ENCODE measurements at regions not wholly inside any gene's neighbourhood (a gene's known extent, or its start where the extent isn't known, plus 50 kb on each side); places are given as distances from the start of the nearest gene placed in this dataset.

- Mint-ChIP-seq H3K4me3 (no peak overlapping the region), H3K9me3 (peaks cover 9% of the 10 kb centered on the region), H3K4me1 (no peaks in the 10 kb centered on the region), H3K27me3 (no peaks in the 10 kb centered on the region), H3K27ac (no peak overlapping the region), H3K36me3 (no peaks in the 10 kb centered on the region)
- CTCF ChIA-PET, result no interaction called here
- DNase-seq, result no peak
These were observed 625.9 kb downstream of the PDHA2 start for GRCh38 chr4:96465834-96466233.

GRCh38 chr4:96471956-96472867 lies 632.3 kb downstream of the PDHA2 start:
- CTCF ChIA-PET, result interaction anchor here (0.7 kb wide), 1 partner anchor 29 kb away, joined by 4 read pairs; no protein-coding TSS in a partner anchor
- Mint-ChIP-seq H3K9me3 (peaks cover 5% of the 10 kb centered on the region), H3K36me3 (no peaks in the 10 kb centered on the region), H3K4me1 (no peaks in the 10 kb centered on the region), H3K27ac (no peak overlapping the region), H3K4me3 (no peak overlapping the region), H3K27me3 (no peaks in the 10 kb centered on the region)
- DNase-seq, result no peak

GRCh38 chr4:96473246-96473645 lies 633.4 kb downstream of the PDHA2 start:
- DNase-seq, result no peak
- no peak overlapping the region for H3K27ac Mint-ChIP-seq
- H3K4me3 Mint-ChIP-seq, result no peak overlapping the region
- H3K27me3 Mint-ChIP-seq, result no peaks in the 10 kb centered on the region
- H3K4me1 Mint-ChIP-seq, result no peaks in the 10 kb centered on the region
- no peaks in the 10 kb centered on the region for H3K36me3 Mint-ChIP-seq
- CTCF ChIA-PET, result no interaction called here
- H3K9me3 Mint-ChIP-seq, result peaks cover 5% of the 10 kb centered on the region

GRCh38 chr4:96483308-96484030 lies 643.6 kb downstream of the PDHA2 start:
- Mint-ChIP-seq H3K4me3 (no peak overlapping the region), H3K36me3 (no peaks in the 10 kb centered on the region), H3K4me1 (no peaks in the 10 kb centered on the region), H3K27ac (no peak overlapping the region), H3K27me3 (no peaks in the 10 kb centered on the region), H3K9me3 (no peaks in the 10 kb centered on the region)
- CTCF ChIA-PET, result no interaction called here
- DNase-seq, result no peak

GRCh38 chr4:96486563-96486962 lies 646.7 kb downstream of the PDHA2 start:
- H3K36me3 Mint-ChIP-seq, result no peaks in the 10 kb centered on the region
- no peak overlapping the region for H3K27ac Mint-ChIP-seq
- no peaks in the 10 kb centered on the region for H3K27me3 Mint-ChIP-seq

GRCh38 chr4:96497621-96498020 lies 657.7 kb downstream of the PDHA2 start:
- H3K27ac Mint-ChIP-seq, result no peak overlapping the region
- H3K4me3 Mint-ChIP-seq, result no peak overlapping the region
- H3K27me3 Mint-ChIP-seq, result no peaks in the 10 kb centered on the region
- CTCF ChIA-PET, result no interaction called here
- H3K9me3 Mint-ChIP-seq, result no peaks in the 10 kb centered on the region
- H3K36me3 Mint-ChIP-seq, result no peaks in the 10 kb centered on the region
- no peaks in the 10 kb centered on the region for H3K4me1 Mint-ChIP-seq
- no peak for DNase-seq

More at GRCh38 chr4:96486563-96486962, 646.7 kb downstream of the PDHA2 start:
- Mint-ChIP-seq H3K4me3 (no peak overlapping the region), H3K4me1 (no peaks in the 10 kb centered on the region), H3K9me3 (no peaks in the 10 kb centered on the region)
- CTCF ChIA-PET, result no interaction called here
- no peak for DNase-seq

GRCh38 chr4:96504386-96504785 lies 664.5 kb downstream of the PDHA2 start:
- no peaks in the 10 kb centered on the region for H3K27me3 Mint-ChIP-seq

GRCh38 chr4:96509039-96509741 lies 669.3 kb downstream of the PDHA2 start:
- no peak for DNase-seq
- no peak overlapping the region for H3K27ac Mint-ChIP-seq
- no peaks in the 10 kb centered on the region for H3K36me3 Mint-ChIP-seq
- H3K4me1 Mint-ChIP-seq, result no peaks in the 10 kb centered on the region
- no peak overlapping the region for H3K4me3 Mint-ChIP-seq
- H3K27me3 Mint-ChIP-seq, result no peaks in the 10 kb centered on the region
- H3K9me3 Mint-ChIP-seq, result peaks cover 4% of the 10 kb centered on the region
- CTCF ChIA-PET, result no interaction called here

More at GRCh38 chr4:96504386-96504785, 664.5 kb downstream of the PDHA2 start:
- CTCF ChIA-PET, result no interaction called here
- Mint-ChIP-seq H3K36me3 (no peaks in the 10 kb centered on the region), H3K27ac (no peak overlapping the region), H3K4me1 (no peaks in the 10 kb centered on the region), H3K9me3 (no peaks in the 10 kb centered on the region), H3K4me3 (no peak overlapping the region)
- DNase-seq, result no peak

- no peaks in the 10 kb centered on the region for H3K36me3 Mint-ChIP-seq
- DNase-seq, result no peak
- H3K27ac Mint-ChIP-seq, result no peak overlapping the region
- no peak overlapping the region for H3K4me3 Mint-ChIP-seq
- CTCF ChIA-PET, result no interaction called here
- H3K27me3 Mint-ChIP-seq, result no peaks in the 10 kb centered on the region
- H3K9me3 Mint-ChIP-seq, result peaks cover 4% of the 10 kb centered on the region
- no peaks in the 10 kb centered on the region for H3K4me1 Mint-ChIP-seq
These were observed 679.4 kb downstream of the PDHA2 start for GRCh38 chr4:96519291-96519690.

GRCh38 chr4:96521046-96521536 lies 681.2 kb downstream of the PDHA2 start:
- no peaks in the 10 kb centered on the region for H3K4me1 Mint-ChIP-seq
- H3K9me3 Mint-ChIP-seq, result peaks cover 4% of the 10 kb centered on the region
- CTCF ChIA-PET, result no interaction called here
- no peaks in the 10 kb centered on the region for H3K36me3 Mint-ChIP-seq
- no peak overlapping the region for H3K27ac Mint-ChIP-seq
- DNase-seq, result no peak
- no peak overlapping the region for H3K4me3 Mint-ChIP-seq
- H3K27me3 Mint-ChIP-seq, result no peaks in the 10 kb centered on the region

GRCh38 chr4:96523611-96524010 lies 683.7 kb downstream of the PDHA2 start:
- no peak overlapping the region for H3K4me3 Mint-ChIP-seq
- CTCF ChIA-PET, result no interaction called here
- H3K27ac Mint-ChIP-seq, result no peak overlapping the region
- H3K36me3 Mint-ChIP-seq, result no peaks in the 10 kb centered on the region
- no peaks in the 10 kb centered on the region for H3K27me3 Mint-ChIP-seq
- no peaks in the 10 kb centered on the region for H3K4me1 Mint-ChIP-seq
- peaks cover 4% of the 10 kb centered on the region for H3K9me3 Mint-ChIP-seq
- no peak for DNase-seq

GRCh38 chr4:96524311-96524875 lies 684.5 kb downstream of the PDHA2 start:
- Mint-ChIP-seq H3K36me3 (no peaks in the 10 kb centered on the region), H3K4me1 (no peaks in the 10 kb centered on the region), H3K27me3 (no peaks in the 10 kb centered on the region), H3K27ac (no peak overlapping the region), H3K9me3 (peaks cover 4% of the 10 kb centered on the region), H3K4me3 (no peak overlapping the region)
- no peak for DNase-seq
- CTCF ChIA-PET, result no interaction called here

- Mint-ChIP-seq H3K27me3 (no peaks in the 10 kb centered on the region), H3K9me3 (peaks cover 4% of the 10 kb centered on the region), H3K4me3 (no peak overlapping the region), H3K27ac (no peak overlapping the region), H3K36me3 (no peaks in the 10 kb centered on the region), H3K4me1 (no peaks in the 10 kb centered on the region)
- CTCF ChIA-PET, result no interaction called here
- no peak for DNase-seq
These were observed 686.0 kb downstream of the PDHA2 start for GRCh38 chr4:96525898-96526297.

GRCh38 chr4:96526625-96527024 lies 686.7 kb downstream of the PDHA2 start:
- no peak for DNase-seq
- CTCF ChIA-PET, result no interaction called here
- H3K9me3 Mint-ChIP-seq, result peaks cover 4% of the 10 kb centered on the region
- H3K27me3 Mint-ChIP-seq, result no peaks in the 10 kb centered on the region
- no peak overlapping the region for H3K4me3 Mint-ChIP-seq
- no peak overlapping the region for H3K27ac Mint-ChIP-seq
- no peaks in the 10 kb centered on the region for H3K36me3 Mint-ChIP-seq
- no peaks in the 10 kb centered on the region for H3K4me1 Mint-ChIP-seq
